GM18519 (cell line): ENCODE measurements at regions not wholly inside any gene's neighbourhood (a gene's known extent, or its start where the extent isn't known, plus 50 kb on each side); places are given as distances from the start of the nearest gene placed in this dataset.

Source experiments
- ATAC-seq: cut with Tn5 transposase; IDR thresholded peaks from one replicate; pipeline ENCODE4 v1.9.1; 2021; ENCODE audit warnings: mild to moderate bottlenecking, moderate library complexity; ENCODE audit not compliant: unreplicated experiment, low FRiP score

DNA sequence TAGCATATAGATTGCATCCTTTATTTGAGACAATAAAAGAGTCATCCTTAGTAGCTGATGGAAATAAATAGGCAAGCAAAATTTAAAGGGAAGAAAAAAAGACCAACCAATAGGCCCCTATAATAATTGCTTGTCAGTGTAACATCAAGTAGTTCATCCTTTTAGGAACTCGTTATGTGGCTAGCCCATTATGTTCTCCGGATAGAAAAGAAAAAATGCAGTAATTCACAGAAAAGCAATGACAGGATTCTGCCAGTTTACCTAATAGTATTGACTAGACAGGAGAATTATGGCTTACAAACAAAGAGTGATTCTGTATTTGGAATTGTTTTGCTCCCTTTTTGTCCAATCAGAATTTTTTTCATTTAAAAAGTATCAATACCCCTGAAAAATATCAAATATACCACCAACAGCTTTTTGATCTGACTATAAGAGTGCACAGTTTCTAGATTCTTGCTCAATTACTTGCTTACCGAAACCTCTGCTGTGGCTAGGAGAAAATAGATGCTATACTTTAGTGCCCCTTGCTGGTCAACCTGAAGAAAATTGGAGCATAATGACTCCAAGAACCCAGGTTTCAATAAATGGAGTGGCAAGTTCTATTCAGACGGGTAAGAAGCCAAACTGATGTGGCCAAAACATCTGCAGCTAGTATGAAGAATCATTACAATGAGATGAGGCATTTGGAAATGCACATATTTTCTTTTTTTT, 91.5 kb upstream of the SASH1 start:
- ATAC-seq, result peak; percentile 75

DNA sequence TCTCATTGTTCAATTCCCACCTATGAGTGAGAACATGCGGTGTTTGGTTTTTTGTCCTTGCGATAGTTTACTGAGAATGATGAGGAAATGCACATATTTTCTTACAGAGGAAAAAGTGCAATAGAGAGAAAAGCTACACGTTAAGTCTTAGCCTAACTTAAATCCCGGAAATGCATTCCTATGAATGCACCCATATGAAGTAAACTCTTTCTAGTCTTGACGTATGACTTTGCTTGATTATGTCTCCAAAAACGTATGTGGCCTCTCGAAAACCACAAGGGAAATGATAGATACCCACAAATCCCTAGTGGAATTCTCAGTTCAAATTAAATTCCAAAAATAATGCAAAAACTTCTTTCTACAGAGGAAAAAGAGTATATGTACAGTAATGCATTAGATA, 90.7 kb upstream of the SASH1 start:
- no peak for ATAC-seq

DNA sequence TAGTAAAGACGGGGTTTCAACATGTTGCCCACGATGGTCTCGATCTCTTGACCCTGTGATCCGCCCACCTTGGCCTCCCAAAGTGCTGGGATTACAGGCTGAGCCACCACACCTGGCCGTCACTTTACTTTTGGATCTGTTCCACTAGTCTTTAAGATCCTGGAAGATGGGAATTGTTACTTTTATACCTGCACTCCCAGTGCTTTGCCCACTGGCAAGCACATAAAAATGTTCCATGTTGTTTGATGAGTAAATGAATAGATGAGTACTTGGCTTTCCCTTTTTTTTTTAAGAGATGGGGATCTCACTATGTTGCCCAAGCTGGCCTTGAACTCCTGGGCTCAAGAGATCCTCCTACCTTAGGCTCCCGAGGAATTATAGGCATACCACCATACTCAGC, 84.8 kb upstream of the SASH1 start:
- no peak for ATAC-seq

DNA sequence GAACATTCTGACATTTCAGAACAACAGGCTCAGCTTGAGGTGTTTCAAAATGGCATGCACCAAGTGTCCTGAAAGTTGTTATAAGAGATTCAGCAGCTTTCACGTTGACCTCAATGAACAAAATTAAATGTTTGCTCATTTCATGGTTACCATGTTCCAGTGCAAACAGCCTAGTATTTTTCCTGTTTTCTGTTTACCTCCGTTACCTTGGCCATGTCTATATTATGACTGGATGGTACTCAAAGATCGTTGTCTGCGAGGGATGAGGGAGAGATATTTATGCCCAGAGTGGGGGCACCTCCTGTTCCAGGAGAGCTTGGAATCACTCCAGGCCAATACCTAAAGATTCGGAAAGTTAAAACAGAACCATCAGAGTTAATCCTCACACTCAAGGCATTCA, 83.8 kb upstream of the SASH1 start:
- ATAC-seq, result no peak

DNA sequence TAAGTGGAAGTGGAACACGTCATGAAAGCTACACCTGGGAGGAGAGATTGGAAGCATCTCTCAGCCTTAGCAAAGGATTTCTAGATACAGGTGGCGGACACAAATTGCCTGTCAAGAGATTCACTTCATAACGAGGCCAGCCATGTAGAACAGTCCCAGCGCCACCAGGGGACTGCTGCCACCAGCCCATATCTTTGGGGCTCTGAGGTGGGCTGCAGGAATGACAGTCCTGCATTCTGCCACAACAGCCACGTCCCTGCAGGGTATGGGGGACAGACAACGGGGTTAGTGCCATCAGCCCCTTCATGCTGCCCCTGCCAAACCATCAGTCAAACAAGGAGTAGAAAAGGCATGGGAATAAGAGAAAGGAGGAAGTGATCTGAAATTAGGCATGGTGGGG, 81.2 kb upstream of the SASH1 start:
- no peak for ATAC-seq

GRCh38 chr6:148263010-148263409, 79.6 kb upstream of the SASH1 start:
- ATAC-seq, result no peak

DNA sequence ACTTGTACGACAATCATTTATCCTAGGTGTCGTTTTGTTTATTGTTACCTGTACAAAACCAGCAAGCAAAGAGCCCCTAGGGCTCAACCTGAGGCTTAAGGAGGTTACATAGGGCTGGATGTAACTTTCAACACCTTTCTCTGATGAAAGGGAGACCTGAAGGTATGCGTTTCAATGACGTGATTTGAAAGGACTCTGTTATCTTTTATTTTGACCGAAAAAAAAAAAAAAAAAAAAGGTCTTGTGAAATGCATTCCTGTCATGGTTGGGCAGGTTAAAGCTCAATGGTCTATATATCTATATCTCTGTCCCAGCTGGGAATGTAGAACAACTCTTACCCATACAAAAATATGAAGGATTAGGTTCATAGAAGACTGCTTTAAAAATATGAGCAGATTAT, 78.7 kb upstream of the SASH1 start:
- no peak for ATAC-seq

DNA sequence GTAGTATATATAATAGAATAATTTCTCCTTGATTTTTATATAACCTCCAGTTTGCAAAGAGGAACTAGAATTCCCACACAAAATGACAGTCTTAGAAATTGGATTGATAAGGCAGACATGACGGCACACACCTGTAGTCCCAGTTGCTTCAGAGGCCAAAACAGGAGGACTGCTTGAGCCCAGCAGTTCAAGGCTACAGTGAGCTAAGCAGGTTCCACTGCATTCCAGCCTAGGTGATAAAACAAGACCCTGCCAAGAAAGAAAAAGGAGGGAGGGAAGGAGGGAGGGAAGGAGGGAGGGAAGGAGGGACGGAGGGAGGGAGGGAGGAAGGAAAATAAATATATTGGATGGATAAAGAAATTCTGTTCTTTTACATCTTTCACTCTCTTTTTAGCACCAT, 77.6 kb upstream of the SASH1 start:
- no peak for ATAC-seq

DNA sequence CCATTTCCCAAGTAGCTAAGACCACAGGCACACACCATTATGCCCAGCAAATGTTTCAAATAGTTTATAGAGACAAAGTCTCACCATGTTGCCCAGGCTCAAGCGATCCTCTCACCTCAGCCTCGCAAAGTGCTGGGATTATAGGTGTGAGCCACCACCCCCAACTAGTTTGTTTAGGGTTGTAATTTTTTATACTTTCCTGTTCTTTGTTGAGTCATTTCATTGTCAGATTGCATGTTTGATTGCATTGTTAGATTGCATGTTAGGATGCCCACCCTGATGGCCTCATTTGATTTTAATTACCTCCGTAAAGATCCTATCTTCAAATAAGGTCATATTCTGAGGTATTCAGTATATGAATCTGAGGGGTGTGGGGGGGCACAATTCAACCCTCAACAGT, 73.3 kb upstream of the SASH1 start:
- ATAC-seq, result no peak

DNA sequence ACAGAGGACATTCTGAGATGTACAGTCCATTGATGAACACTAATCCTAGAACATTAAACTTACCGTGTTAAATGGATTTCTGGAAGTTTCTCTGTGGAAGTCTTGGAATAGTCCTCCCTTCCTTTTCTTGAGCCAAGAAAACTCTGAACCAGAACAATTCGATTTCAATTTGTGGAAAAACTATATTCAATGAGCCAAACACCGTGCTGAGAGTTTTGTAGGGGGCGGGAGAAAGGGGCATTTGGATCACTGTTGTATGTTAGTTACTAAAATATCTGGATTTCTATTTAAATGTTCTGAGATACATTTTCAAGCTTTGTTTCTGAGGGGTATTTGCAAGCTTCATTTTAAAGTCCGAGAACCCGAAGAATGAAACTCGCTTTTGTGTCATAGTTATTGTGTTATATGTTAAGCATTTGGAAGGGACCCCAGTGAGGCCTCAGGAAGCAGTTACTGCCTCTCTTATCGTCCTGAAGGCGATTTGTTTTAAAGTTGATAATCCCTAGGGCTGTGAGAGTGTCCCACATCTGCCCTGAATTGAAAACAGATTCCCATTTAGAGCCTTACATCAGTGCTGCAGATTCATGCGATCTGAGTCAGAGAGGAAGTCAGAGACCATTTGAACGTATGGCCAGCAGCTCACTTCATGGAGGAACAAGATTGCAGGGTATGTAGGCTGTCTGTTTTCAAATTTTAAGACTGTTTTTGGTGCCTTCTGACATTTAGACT, 70.8 kb upstream of the SASH1 start:
- ATAC-seq, result no peak

DNA sequence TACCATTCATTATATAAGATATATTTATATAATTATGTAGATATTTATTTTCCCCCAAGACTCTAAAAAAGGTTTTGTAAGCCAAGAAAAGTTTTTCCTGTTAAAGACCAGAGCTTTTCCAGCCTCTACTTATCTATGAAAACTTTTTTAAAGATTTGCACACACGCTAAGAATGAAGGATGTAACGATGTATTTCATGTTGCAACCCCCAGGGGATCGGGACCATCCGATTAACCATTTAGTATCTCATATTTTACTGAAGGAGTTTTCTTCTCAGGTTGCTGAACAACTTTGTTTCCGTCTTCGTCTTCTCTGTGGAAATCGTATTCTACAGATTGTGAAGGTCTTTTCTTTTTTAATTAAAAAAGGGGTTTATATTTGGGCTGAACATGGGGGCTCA, 70.0 kb upstream of the SASH1 start:
- no peak for ATAC-seq

DNA sequence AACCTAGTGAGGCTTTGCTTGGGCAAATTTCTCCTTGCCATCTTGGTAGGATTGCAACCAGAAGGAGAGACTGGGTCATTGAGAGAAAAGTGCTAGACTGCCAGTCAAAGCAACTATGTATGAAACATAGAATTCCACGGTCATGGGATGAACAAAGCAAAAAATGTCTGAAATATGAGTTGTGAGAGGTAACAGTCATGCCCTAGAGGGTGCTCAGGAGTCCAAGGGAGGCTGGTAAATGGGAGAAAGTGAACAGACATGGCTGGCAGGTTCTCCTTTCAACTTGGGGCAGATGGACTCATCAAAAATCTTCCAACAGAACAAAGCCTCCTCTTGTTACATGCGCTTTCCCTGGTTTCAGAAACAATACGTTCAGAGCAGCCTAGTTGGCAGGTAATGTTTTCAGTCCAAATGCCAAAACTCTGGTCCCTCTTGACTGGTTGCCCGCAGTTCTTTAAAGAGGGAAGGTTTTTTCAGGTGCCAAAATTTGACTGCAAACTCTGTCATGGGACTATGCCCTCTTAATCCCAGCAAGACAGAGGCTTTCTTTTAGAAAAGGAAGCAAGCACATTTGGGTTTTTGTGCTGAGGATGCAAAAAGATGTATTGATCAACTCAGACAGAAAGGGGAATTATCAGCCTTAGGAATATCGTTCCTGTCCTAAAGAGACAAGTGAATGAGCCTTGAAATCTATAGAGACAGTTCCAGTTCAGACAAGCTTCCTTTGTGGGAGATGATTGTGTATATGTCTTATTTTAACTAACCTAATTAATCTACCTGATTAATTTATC, 68.5 kb upstream of the SASH1 start:
- no peak for ATAC-seq

DNA sequence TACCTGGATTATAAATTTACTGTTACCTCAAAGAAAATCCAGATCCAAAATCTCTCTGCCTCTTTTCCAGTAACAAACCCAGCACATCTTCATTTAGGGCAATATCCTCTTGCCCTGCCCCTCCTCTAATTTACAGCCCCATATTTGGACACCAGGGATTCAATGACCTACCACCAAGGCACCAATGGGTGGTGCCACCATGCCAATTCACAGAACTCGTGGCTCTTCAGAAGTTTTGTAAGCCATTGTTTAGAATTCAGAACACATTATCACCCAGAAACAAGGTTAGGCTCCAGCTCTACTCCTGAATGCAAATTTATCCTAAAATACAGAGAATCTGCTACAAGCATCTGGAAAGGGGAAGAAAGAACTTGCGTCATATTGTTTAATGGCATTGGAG, 67.8 kb upstream of the SASH1 start:
- ATAC-seq, result no peak

GRCh38 chr6:148285205-148285604, 57.4 kb upstream of the SASH1 start:
- ATAC-seq, result no peak

- no peak for ATAC-seq
These were observed 56.1 kb upstream of the SASH1 start for GRCh38 chr6:148286563-148286962.

DNA sequence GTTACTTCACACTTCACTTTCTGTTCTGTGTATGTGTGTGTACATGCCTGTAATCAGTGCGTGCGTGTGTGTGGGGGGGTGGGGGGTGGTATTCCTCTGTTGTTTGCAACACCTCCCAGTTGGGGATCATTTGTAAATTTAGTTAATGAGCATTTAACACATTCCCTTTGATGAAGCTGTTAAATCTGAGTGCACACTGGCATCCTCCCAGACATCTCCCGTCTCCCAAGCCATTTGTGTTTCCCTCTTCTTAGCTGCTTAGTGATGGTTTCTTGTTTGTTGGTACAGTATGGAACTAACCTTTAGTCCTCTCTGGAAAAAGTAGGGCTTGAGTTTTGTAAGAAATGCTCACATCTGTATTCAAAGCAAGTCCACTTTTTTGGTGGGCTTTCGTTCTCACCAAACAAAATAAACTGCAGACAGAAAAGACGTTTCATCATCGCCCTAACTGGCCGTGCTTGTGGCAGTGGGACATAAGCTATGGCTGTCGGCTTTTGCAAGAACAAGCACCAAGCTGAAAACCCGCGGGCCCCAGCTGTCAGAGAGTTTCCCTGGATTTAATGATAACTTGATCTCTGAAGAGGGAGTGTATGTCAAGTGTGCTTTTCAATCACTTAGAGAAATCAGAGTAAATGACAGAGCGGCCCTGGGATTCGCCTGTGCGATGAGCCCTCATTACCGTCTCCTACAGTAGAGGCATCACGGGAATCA, 54.9 kb upstream of the SASH1 start:
- ATAC-seq, result no peak

- no peak for ATAC-seq
These were observed 54.1 kb upstream of the SASH1 start for GRCh38 chr6:148288541-148288940.

- ATAC-seq, result no peak
These were observed 53.5 kb upstream of the SASH1 start for GRCh38 chr6:148289153-148289552.

GRCh38 chr6:148291876-148292275, 50.8 kb upstream of the SASH1 start:
- no peak for ATAC-seq
